NCI-H69 (cell line): ENCODE measurements at regions not wholly inside any gene's neighbourhood (a gene's known extent, or its start where the extent isn't known, plus 50 kb on each side); places are given as distances from the start of the nearest gene placed in this dataset.
"Not testable (repeated sequence)": the region's sequence is repeated elsewhere in the genome, so short reads cannot be mapped to it uniquely, and the experiment has no call there.

Experiments
- DNase-seq: peaks from one replicate; lab custom pipeline; 2025; lab: John Stamatoyannopoulos, UW

DNA sequence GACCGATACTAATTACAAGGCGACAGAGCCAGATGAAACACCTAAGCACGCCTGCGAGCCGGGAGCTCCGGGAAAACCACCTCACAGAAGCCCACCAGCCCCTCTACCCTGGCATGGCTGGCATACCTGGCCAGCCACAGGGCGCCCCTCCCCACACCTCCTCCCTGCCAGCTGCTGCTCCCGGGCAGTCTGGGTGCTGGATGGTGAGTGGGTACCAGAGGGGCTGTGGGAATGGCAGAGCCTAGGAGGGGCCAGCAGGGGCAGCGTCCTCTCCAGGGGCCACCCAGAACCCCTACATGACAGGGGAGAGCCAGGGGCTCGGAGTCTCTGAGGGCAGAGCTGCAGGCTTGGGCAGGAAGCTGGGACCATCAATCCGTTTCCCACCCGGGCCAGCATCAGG is 58.7 kb upstream of the GPC1 start:
- no peak for DNase-seq

DNA sequence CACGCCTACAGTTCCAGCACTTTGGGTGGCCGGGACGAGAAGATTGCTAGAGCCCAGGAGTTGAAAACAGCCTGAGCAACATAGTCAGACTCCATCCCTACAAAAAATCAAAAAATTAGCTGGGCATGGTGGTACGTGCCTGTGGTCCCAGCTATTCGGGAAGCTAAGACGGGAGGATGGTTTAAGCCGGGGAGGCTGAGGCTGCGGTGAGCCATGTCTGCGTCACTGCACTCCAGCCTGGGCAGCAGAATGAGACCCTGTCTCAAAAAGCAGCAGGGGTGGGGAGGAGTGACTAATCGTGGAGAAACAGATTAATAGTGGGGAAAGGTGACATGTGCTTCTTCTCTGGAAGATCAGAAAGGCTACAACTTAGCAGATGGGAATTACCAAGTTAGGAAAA is 58.1 kb upstream of the GPC1 start:
- no peak for DNase-seq

DNA sequence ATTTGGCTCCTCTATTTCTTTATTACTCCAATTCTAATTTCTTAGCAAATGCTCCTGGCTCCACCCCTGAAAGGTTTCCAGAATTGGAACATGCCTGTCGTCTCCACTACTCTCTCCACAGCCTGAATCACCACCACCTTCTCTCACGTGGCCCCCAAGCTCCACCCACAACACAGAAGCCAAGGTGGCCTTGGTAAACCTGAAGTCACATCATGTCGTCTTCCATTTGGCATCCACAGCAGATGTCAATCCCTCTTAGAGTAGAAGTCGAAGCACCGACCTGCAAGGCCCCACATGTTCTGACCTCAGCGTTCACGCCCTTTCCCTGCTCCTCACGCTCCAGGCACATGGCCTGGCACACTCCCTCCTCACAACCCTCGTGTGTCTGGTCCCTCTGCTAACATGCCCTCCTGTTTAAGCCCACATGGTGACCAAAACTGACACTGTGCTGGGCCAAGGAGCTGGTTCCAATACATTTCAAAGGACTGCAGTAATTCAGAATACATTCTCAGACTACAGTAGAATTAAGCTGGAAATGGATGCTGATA is 56.3 kb upstream of the GPC1 start:
- no peak for DNase-seq

DNA sequence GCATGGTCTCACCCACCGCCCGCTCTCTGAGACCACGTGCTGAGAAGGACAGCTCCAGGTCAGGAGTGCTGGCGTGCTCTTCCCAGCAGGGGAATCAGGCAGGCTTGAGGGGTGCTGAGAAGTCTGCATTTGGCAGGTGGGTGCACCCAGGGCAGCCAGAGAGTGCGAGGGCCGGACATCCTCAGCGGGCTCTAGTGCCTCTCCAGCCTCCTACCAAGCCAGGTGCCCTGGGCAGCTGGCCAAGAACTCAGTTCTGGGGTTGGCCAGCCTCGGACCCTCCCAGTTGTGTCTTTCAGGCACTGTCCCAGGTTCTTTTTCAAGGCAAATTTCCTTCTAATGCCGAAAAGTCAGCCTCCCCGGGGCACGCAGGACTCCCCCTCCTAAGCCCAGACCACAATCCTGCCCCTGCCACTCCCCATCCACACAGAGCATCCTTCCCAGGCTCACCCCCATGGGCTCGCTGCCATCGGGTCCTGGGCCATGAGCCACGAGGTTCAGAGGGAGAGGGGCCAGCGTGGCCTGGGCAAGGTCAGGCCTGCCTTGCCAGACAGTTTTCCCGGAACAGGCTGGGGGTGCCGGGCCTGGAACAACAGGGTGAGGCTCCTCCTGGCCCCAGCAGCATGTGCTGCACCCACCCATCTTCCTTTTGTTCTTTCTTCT is 52.2 kb upstream of the GPC1 start:
- no peak for DNase-seq

DNA sequence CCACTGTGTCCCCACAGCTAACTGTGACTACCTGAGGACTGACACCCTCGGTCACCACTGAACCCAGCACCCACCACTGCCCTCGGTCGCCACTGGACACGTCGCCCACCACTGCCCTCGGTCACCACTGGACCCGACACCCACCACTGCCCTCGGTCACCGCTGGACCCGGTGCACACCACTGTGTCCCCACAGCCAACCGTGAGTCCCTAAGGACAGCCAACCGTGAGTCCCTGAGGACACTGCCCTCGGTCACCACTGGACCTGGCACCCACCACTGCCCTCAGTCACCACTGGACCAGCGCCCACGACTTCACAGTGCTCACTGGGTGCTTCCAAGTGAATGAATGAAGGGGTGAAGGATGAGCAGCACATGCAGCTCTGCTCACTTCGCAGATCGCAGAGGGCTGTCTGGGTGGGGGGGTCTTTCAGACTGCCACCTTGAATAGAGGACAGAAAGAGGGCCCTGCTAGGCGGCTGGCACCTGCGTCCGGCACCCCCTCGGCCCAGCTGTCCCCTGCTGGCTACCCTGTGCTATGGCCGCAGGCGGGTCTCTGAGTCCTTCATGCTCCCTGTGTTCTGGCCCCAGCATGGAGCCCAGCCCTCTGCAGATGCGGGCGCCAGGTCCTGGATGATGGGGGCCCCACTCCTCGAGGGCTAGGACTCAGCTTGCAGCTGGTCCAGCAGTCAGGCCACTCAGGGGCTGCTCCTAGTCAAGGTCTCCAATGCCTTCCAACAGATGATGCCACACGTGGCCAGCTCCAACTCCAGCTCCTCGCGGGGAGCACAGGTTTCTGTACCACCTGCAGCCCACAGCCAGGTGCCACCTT is 51.4 kb upstream of the GPC1 start:
- DNase-seq = no peak

DNA sequence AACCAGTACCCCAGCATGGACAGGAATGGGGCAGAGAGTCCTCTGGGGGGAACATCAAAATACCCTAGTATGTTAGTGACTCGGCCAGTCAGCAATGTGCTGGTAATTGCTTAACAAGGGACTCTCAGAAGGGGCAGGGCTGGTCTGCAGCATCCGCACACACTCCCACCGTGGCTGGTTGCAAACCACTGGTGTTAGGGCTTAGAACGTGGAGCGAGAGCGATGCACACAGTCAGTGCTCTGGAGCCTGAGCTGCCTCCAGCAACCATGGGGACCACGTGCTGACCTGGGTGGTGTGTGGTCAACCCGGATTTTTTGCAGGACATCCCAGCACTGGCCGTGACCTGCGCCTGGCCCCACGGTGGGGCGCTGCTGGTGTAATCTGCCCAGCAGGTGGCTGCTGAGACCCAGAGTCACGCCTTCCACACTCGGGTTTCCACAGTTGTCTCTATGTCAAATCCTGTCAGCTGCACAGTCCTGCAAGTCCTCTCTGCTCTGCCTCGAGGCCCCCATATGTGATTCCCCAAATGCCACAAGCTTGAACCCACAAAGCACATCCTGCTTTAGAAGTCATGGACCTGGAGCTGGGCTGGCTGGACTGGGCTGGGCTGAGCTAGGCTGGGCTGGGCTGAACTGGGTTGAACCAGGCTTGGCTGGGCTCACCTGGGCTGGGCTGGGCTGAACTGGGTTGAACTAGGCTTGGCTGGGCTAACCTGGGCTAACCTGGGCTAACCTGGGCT is 50.6 kb upstream of the GPC1 start:
- no peak for DNase-seq

DNA sequence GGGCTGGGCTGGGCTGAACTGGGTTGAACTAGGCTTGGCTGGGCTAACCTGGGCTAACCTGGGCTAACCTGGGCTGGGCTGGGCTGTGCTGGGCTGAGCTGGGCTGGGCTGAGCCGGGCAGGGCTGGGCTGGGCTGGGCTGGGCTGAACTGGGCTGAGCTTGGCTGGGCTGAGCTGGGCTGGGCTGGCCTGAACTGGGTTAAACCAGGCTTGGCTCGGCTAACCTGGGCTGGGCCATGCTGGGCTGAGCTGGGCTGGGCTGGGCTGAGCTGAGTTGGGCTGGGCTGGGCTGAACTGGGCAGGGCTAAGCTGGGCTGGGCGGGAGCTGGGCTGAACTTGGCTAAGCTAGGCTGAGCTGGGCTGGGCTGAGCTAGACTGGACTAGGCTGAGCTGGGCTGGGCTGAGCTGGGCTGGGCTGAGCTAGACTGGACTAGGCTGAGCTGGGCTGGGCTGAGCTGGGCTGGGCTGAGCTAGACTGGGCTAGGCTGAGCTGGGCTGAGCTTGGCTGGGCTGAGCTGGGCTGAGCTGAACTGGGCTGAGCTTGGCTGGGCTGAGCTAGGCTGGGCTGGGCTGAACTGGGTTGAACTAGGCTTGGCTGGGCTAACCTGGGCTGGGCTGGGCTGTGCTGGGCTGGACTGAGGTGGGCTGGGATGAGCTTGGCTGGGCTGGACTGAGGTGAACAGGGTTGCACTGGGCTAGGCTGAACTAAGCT is 49.9 kb upstream of the GPC1 start:
- not testable (repeated sequence) for DNase-seq
